Neutrophil (primary cell): ENCODE measurements at regions not wholly inside any gene's neighbourhood (a gene's known extent, or its start where the extent isn't known, plus 50 kb on each side); places are given as distances from the start of the nearest gene placed in this dataset.

ENCODE experiments used
- H3K27ac ChIP-seq: fragments of 200-600 bp; sonication (generic); 2 replicates; pipeline ENCODE4 v1.5.1; 2016; ENCODE audit warnings: mild to moderate bottlenecking, moderate library complexity
- H3K27me3 ChIP-seq: fragments of 200-600 bp; sonication (generic); 2 replicates; pipeline ENCODE4 v1.6.0; 2016; ENCODE audit warnings: mild to moderate bottlenecking
- H3K36me3 ChIP-seq: fragments of 200-600 bp; sonication (generic); 2 replicates; pipeline ENCODE4 v1.5.1; 2017
- H3K4me1 ChIP-seq, 2 experiments: fragments of 200-600 bp in 1 of 2; sonication (generic) in 1 of 2; 1 replicate in 1 of 2; 2 replicates in 1 of 2; pipeline versions ENCODE4 v1.5.1 to v1.6.1; 2013 to 2016; ENCODE audit warnings: low read depth in 1 of 2, low read length in 1 of 2, mild to moderate bottlenecking in 1 of 2, moderate library complexity in 1 of 2; ENCODE audit not compliant: control insufficient read depth in 1 of 2, insufficient read depth in 1 of 2
- H3K4me3 ChIP-seq, 2 experiments: fragments of 200-600 bp in 1 of 2; sonication (generic) in 1 of 2; 1 replicate in 1 of 2; 2 replicates in 1 of 2; pipeline ENCODE4 v1.5.1; 2013 to 2016; ENCODE audit warnings: low read depth in 1 of 2, low read length in 1 of 2, mild to moderate bottlenecking in 1 of 2, moderate library complexity in 1 of 2
- H3K9me3 ChIP-seq: fragments of 200-600 bp; sonication (generic); 2 replicates; pipeline ENCODE4 v1.5.1; 2016
- TF ChIP-seq, protein P1 (sequence below): fragments of 200-600 bp; sonication (generic); IDR thresholded peaks from 2 replicates; pipeline ENCODE4 v1.5.1; 2016; ENCODE audit warnings: antibody characterized with exemption

DNA sequence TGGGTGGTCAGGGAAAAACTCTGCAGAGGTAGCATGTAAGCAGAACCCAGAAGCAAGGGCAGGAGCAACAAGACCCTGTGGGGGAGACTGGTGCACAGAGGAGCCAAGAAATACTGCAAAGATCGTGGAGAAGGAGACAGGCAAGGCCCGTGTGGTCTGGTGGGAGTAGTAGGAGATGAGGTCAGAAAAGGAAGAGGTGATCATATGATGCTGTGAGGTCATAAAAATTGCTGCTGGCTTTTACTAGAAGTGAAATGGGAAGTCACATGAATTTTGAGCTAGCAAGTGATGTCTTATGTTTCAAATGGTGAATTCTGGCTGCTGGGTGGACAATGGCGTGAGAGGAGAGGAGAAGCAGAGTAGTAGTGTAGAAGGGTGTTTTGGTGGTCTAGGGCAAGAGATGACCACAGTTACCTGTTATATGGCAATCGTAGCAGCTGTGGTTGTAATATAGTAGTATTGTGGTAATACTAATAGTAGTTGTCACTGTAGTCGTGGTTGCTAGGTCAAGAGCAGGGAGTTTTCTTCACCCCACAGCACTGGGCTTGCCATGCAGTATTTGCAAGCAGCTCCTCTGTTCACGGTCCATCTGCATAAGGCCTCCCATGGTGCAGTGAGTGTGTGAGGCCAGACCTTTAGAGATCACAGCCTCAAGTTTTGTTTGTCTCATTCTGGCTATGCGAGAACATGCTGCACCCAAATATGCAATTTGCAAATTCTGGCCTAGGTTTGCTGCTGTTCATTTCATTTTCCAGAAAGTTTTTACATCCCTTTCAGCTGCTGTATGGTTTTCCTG is 205.0 kb downstream of the TSHZ3 start:
- Histone ChIP-seq H3K27ac (no peak overlapping the region), H3K9me3 (no peaks in the 10 kb centered on the region), H3K4me3 (no peak overlapping the region), H3K27me3 (peaks cover 4% of the 10 kb centered on the region), H3K4me1 (no peaks in the 10 kb centered on the region), H3K36me3 (no peaks in the 10 kb centered on the region)
- TF ChIP-seq, protein P1, sequence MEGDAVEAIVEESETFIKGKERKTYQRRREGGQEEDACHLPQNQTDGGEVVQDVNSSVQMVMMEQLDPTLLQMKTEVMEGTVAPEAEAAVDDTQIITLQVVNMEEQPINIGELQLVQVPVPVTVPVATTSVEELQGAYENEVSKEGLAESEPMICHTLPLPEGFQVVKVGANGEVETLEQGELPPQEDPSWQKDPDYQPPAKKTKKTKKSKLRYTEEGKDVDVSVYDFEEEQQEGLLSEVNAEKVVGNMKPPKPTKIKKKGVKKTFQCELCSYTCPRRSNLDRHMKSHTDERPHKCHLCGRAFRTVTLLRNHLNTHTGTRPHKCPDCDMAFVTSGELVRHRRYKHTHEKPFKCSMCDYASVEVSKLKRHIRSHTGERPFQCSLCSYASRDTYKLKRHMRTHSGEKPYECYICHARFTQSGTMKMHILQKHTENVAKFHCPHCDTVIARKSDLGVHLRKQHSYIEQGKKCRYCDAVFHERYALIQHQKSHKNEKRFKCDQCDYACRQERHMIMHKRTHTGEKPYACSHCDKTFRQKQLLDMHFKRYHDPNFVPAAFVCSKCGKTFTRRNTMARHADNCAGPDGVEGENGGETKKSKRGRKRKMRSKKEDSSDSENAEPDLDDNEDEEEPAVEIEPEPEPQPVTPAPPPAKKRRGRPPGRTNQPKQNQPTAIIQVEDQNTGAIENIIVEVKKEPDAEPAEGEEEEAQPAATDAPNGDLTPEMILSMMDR: no peak

DNA sequence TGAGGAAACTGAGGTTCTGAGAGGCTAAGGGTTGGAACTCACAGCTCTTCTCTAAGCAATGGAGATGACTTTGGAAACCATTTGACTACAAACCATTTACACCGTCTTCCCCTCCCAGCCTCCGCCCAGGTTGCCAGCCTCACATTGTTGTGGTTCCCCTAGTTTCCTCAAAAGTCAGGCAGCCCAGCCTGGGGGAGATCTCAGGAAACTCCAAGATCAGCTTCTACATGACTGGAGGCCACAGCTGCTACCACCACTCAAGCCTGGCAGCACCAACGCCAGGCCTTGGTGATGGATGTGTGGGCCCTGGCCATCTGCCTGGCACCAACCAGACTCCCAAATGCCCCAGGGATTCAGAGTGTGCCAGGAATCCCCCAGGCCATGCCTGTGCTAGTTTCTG is 207.9 kb downstream of the TSHZ3 start:
- TF ChIP-seq, protein P1: no peak
- Histone ChIP-seq H3K4me3 (no peak overlapping the region), H3K27ac (no peak overlapping the region), H3K36me3 (no peaks in the 10 kb centered on the region), H3K4me1 (no peaks in the 10 kb centered on the region), H3K27me3 (peaks cover 4% of the 10 kb centered on the region), H3K9me3 (no peaks in the 10 kb centered on the region)

DNA sequence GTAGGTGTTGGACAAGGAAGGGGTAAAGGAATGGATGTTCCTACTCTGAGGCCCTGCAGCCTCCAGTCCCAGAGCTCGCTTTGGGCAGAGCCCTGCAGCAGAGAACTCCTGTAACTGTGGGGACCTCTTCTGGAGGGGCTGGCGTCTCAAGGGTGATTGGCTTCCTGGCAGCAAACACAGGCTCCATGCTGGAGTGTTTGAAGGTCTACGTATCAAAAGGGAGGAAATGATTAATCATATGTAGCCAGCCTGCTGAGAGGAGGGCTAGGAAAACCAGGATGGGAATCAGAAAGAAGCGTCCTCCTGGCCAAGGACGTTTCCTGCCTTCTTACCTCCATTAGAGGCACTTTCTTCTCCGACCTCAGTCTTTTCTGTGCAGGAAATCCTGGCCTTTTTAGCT is 208.5 kb downstream of the TSHZ3 start:
- H3K9me3 ChIP-seq: no peaks in the 10 kb centered on the region
- no peaks in the 10 kb centered on the region for H3K36me3 ChIP-seq
- peaks cover 4% of the 10 kb centered on the region for H3K27me3 ChIP-seq
- H3K27ac ChIP-seq: no peak overlapping the region
- TF ChIP-seq, protein P1: no peak
- H3K4me1 ChIP-seq: no peaks in the 10 kb centered on the region
- no peak overlapping the region for H3K4me3 ChIP-seq

DNA sequence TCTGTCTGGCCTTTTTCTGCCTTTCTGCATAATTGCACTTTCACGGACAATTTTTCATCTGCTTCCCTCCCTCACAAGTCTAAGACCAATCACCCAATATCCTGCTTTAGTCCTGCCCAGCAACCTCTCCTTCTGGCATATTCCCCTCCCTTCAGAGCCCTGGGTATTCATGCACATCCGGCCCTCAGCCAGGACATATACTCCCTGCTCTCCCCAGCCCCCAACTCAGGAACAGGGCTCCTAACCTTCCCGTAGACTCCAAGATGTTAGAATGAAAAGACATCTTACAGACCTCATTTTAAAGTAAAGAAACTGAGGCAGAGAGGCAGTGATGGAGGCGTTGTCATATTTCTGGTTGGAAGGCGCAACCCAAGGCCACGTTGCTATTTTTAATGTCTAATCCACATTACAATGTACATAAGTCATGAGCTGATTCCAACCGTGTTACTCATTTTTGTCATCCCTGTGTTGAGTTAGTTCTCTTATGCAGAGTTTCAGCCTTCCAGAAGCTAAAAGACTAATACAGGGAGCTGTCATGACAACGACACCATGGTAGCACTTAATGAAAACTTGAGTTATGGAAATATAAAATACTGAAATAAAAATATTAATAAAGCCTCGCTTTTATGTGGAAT is 209.2 kb downstream of the TSHZ3 start:
- H3K4me3 ChIP-seq: no peak overlapping the region
- H3K9me3 ChIP-seq: no peaks in the 10 kb centered on the region
- no peaks in the 10 kb centered on the region for H3K4me1 ChIP-seq
- H3K27me3 ChIP-seq: peaks cover 10% of the 10 kb centered on the region
- no peaks in the 10 kb centered on the region for H3K36me3 ChIP-seq
- H3K27ac ChIP-seq: no peak overlapping the region
- TF ChIP-seq, protein P1: no peak

DNA sequence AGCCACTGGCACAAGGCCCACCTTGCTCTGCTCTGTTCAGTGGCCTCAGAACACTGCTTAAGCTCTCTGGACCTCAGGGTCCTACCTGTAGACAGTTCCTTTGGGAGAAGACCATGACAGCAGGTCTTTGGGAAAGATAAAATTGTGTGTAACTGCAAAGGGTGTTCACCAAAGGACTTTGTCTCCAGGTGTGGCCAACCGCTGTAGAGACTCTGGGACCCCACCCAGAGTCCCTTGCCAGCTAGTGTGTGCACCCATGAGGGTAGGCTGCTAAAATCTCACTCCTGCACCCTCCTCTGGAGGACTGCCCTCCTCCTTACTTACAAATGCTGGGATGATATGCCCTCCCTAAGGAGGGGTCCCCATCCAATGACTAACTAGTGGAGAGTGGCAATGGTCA is 211.2 kb downstream of the TSHZ3 start:
- Histone ChIP-seq H3K36me3 (no peaks in the 10 kb centered on the region), H3K4me3 (no peak overlapping the region), H3K9me3 (no peaks in the 10 kb centered on the region), H3K4me1 (no peaks in the 10 kb centered on the region), H3K27ac (no peak overlapping the region), H3K27me3 (peaks cover 12% of the 10 kb centered on the region)
- TF ChIP-seq, protein P1: no peak
